K562 (cell line): ENCODE measurements at regions not wholly inside any gene's neighbourhood (a gene's known extent, or its start where the extent isn't known, plus 50 kb on each side); places are given as distances from the start of the nearest gene placed in this dataset.

Experiments used
- ESRRA ChIP-seq: fragments of 450-650 bp; IDR thresholded peaks from 2 replicates; pipeline ENCODE4 v1.6.1; 2014; ENCODE audit warnings: low read depth, mild to moderate bottlenecking, moderate library complexity, borderline replicate concordance
- FOS ChIP-seq: IDR thresholded peaks from 3 replicates; pipeline ENCODE4 v1.6.1; 2011; ENCODE audit not compliant: insufficient read length; ENCODE audit errors: extremely low read depth
- HBP1 ChIP-seq: fragments of 450-650 bp; formaldehyde crosslinking; IDR thresholded peaks from 2 replicates; pipeline ENCODE4 v1.4.0; 2022; ENCODE audit warnings: missing genetic modification characterization
- HNRNPLL ChIP-seq: fragments of 200-400 bp; formaldehyde crosslinking; IDR thresholded peaks from 2 replicates; pipeline ENCODE4 v1.6.1; 2017; ENCODE audit warnings: low read length, low read depth, mild to moderate bottlenecking; ENCODE audit not compliant: poor library complexity, severe bottlenecking
- IRF1 ChIP-seq: sonication (generic); formaldehyde crosslinking; IDR thresholded peaks from 2 replicates; pipeline ENCODE4 v1.8.0; 2022; ENCODE audit warnings: missing genetic modification reagents, mild to moderate bottlenecking, borderline replicate concordance
- MBD2 ChIP-seq: sonication (generic); IDR thresholded peaks from 2 replicates; pipeline ENCODE4 v1.6.1; 2016; ENCODE audit warnings: low read depth, borderline replicate concordance
- PTBP1 ChIP-seq: fragments of 200-400 bp; formaldehyde crosslinking; IDR thresholded peaks from 2 replicates; pipeline ENCODE4 v1.6.1; 2017; ENCODE audit warnings: low read depth, low read length
- RBM39 ChIP-seq: fragments of 200-400 bp; formaldehyde crosslinking; optimal IDR thresholded peaks from 2 replicates; pipeline ENCODE3; 2018; ENCODE audit warnings: low read depth, low read length
- RREB1 ChIP-seq: fragments of 250-450 bp; sonication (Bioruptor Pico); IDR thresholded peaks from 2 replicates; pipeline ENCODE4 v1.4.0; 2020
- SIN3B ChIP-seq: fragments of 450-650 bp; IDR thresholded peaks from 2 replicates; pipeline ENCODE4 v1.6.1; 2017; ENCODE audit warnings: low read depth, mild to moderate bottlenecking, moderate library complexity
- ZNF76 ChIP-seq: fragments of 250-450 bp; sonication (Bioruptor Pico); IDR thresholded peaks from 2 replicates; pipeline ENCODE4 v1.4.0; 2020; ENCODE audit warnings: mild to moderate bottlenecking, moderate library complexity, borderline replicate concordance

GRCh38 chr2:16123421-16123820 is 183.1 kb downstream of the MYCN start (continued):
- TF ChIP-seq RREB1 (CRISPR knock-in tag) (no peak), ESRRA (no peak), IRF1 (CRISPR knock-in tag) (no peak), SIN3B (no peak), PTBP1 (no peak), MBD2 (no peak), RBM39 (no peak), HNRNPLL (no peak), HBP1 (CRISPR knock-in tag) (no peak), FOS (no peak), ZNF76 (CRISPR knock-in tag) (no peak)
